Neural cell (in vitro differentiated cells): ENCODE measurements at regions not wholly inside any gene's neighbourhood (a gene's known extent, or its start where the extent isn't known, plus 50 kb on each side); places are given as distances from the start of the nearest gene placed in this dataset.

Experiments
- H2AFZ ChIP-seq: fragments of 200-600, 300-800 bp; sonication (generic), shearing (Covaris generic); 2 replicates; pipeline ENCODE4 v1.6.0; 2014; ENCODE audit warnings: low read depth, mild to moderate bottlenecking, antibody characterized with exemption, low read length, moderate library complexity
- H3F3A ChIP-seq: fragments of 200-600 bp; shearing (Covaris generic); 2 replicates; pipeline ENCODE4 v1.6.1; 2016; ENCODE audit warnings: mild to moderate bottlenecking, moderate library complexity, mixed read lengths, antibody characterized with exemption, low read length; ENCODE audit not compliant: insufficient read depth, poor library complexity, severe bottlenecking
- H3K27ac ChIP-seq: fragments of 200-600, 300-800 bp; sonication (generic), shearing (Covaris generic); 2 replicates; pipeline ENCODE4 v1.5.1; 2014; ENCODE audit warnings: mild to moderate bottlenecking, low read length, moderate library complexity
- H3K27me3 ChIP-seq: fragments of 300-800, 200-600 bp; sonication (generic), shearing (Covaris generic); 2 replicates; pipeline ENCODE4 v1.6.0; 2014; ENCODE audit warnings: mild to moderate bottlenecking, low read depth, low read length, moderate library complexity; ENCODE audit not compliant: insufficient read depth
- H3K36me3 ChIP-seq: fragments of 300-800, 200-600 bp; sonication (generic), shearing (Covaris generic); 2 replicates; pipeline ENCODE4 v1.5.1; 2014; ENCODE audit warnings: mild to moderate bottlenecking, antibody characterized with exemption, low read length, moderate library complexity; ENCODE audit not compliant: insufficient read depth
- H3K4me2 ChIP-seq: fragments of 300-800, 200-600 bp; sonication (generic), shearing (Covaris generic); 2 replicates; pipeline ENCODE4 v1.6.0; 2014; ENCODE audit warnings: mild to moderate bottlenecking, low read length
- H3K4me3 ChIP-seq: fragments of 300-800, 200-600 bp; sonication (generic), shearing (Covaris generic); 2 replicates; pipeline ENCODE4 v1.5.1; 2014; ENCODE audit warnings: mild to moderate bottlenecking, low read length, moderate library complexity
- H3K79me2 ChIP-seq: fragments of 200-600 bp; shearing (Covaris generic); replicated peaks from 2 replicates; pipeline ENCODE4 v1.6.0; 2014; ENCODE audit warnings: mild to moderate bottlenecking, low read length, moderate library complexity; ENCODE audit not compliant: insufficient read depth
- H3K9ac ChIP-seq: fragments of 300-800, 200-600 bp; sonication (generic), shearing (Covaris generic); 2 replicates; pipeline ENCODE4 v1.6.1; 2016; ENCODE audit warnings: mild to moderate bottlenecking, low read length, mixed read lengths
- H3K9me2 ChIP-seq: fragments of 200-600 bp; shearing (Covaris generic); 2 replicates; pipeline ENCODE4 v1.6.1; 2016; ENCODE audit warnings: mild to moderate bottlenecking, low read length, mixed read lengths; ENCODE audit not compliant: insufficient read depth
- H3K9me3 ChIP-seq: fragments of 200-600, 300-800 bp; sonication (generic), shearing (Covaris generic); 2 replicates; pipeline ENCODE4 v1.6.1; 2016; ENCODE audit warnings: mild to moderate bottlenecking, mixed run types, low read length, moderate library complexity, mixed read lengths
- H4K20me1 ChIP-seq: fragments of 200-600 bp; shearing (Covaris generic); 2 replicates; pipeline ENCODE4 v1.6.1; 2016; ENCODE audit warnings: mild to moderate bottlenecking, mixed run types; ENCODE audit not compliant: insufficient read depth
- CTCF ChIP-seq: fragments of 450-650 bp; IDR thresholded peaks from 2 replicates; pipeline ENCODE4 v1.5.1; 2014; ENCODE audit warnings: antibody characterized with exemption, mild to moderate bottlenecking, moderate library complexity; ENCODE audit not compliant: poor library complexity, severe bottlenecking
- EP300 ChIP-seq: fragments of 450-650 bp; conservative IDR thresholded peaks from 2 replicates; pipeline ENCODE4 v1.6.1; 2014; ENCODE audit warnings: antibody characterized with exemption, mild to moderate bottlenecking, moderate library complexity; ENCODE audit not compliant: poor library complexity, severe bottlenecking
- EZH2 ChIP-seq: fragments of 200-600, 300-800 bp; shearing (Covaris generic), sonication (generic); IDR thresholded peaks from 2 replicates; pipeline ENCODE4 v1.6.1; 2014; ENCODE audit warnings: antibody characterized with exemption, low read length, borderline replicate concordance, mild to moderate bottlenecking; ENCODE audit not compliant: insufficient read depth, poor library complexity, severe bottlenecking
- MXI1 ChIP-seq: fragments of 450-650 bp; conservative IDR thresholded peaks from 2 replicates; pipeline ENCODE4 v1.6.1; 2014; ENCODE audit warnings: antibody characterized with exemption, mild to moderate bottlenecking; ENCODE audit not compliant: poor library complexity, severe bottlenecking
- POLR2AphosphoS5 ChIP-seq: IDR thresholded peaks from 2 replicates; pipeline ENCODE4 v1.6.1; 2012
- RAD21 ChIP-seq: fragments of 450-650 bp; conservative IDR thresholded peaks from 2 replicates; pipeline ENCODE4 v1.6.1; 2014; ENCODE audit warnings: antibody characterized with exemption, mild to moderate bottlenecking, moderate library complexity
- SMC3 ChIP-seq: fragments of 450-650 bp; conservative IDR thresholded peaks from 2 replicates; pipeline ENCODE4 v1.6.1; 2014; ENCODE audit warnings: antibody characterized with exemption, mild to moderate bottlenecking, moderate library complexity; ENCODE audit not compliant: poor library complexity
- TAF1 ChIP-seq: IDR thresholded peaks from 2 replicates; pipeline ENCODE4 v1.6.1; 2012; ENCODE audit warnings: low read depth
- TF ChIP-seq, protein P1 (sequence below): IDR thresholded peaks from 2 replicates; pipeline ENCODE4 v1.6.1; 2012; ENCODE audit warnings: borderline replicate concordance

- no peaks in the 10 kb centered on the region for H3F3A ChIP-seq
- H4K20me1 ChIP-seq: no peaks in the 10 kb centered on the region
- no peaks in the 10 kb centered on the region for H3K27me3 ChIP-seq
- no peaks in the 10 kb centered on the region for H3K79me2 ChIP-seq
- no peak overlapping the region for H3K4me2 ChIP-seq
- H3K4me3 ChIP-seq: no peak overlapping the region
- H3K36me3 ChIP-seq: no peaks in the 10 kb centered on the region
- H3K27ac ChIP-seq: no peak overlapping the region
- H3K9me2 ChIP-seq: no peaks in the 10 kb centered on the region
- TF ChIP-seq EP300 (no peak), RAD21 (no peak), SMC3 (no peak), EZH2 (no peak), MXI1 (no peak), TAF1 (no peak), CTCF (no peak), POLR2AphosphoS5 (no peak)
- TF ChIP-seq, protein P1, sequence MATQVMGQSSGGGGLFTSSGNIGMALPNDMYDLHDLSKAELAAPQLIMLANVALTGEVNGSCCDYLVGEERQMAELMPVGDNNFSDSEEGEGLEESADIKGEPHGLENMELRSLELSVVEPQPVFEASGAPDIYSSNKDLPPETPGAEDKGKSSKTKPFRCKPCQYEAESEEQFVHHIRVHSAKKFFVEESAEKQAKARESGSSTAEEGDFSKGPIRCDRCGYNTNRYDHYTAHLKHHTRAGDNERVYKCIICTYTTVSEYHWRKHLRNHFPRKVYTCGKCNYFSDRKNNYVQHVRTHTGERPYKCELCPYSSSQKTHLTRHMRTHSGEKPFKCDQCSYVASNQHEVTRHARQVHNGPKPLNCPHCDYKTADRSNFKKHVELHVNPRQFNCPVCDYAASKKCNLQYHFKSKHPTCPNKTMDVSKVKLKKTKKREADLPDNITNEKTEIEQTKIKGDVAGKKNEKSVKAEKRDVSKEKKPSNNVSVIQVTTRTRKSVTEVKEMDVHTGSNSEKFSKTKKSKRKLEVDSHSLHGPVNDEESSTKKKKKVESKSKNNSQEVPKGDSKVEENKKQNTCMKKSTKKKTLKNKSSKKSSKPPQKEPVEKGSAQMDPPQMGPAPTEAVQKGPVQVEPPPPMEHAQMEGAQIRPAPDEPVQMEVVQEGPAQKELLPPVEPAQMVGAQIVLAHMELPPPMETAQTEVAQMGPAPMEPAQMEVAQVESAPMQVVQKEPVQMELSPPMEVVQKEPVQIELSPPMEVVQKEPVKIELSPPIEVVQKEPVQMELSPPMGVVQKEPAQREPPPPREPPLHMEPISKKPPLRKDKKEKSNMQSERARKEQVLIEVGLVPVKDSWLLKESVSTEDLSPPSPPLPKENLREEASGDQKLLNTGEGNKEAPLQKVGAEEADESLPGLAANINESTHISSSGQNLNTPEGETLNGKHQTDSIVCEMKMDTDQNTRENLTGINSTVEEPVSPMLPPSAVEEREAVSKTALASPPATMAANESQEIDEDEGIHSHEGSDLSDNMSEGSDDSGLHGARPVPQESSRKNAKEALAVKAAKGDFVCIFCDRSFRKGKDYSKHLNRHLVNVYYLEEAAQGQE: no peak
- H2AFZ ChIP-seq: no peak overlapping the region
- H3K9me3 ChIP-seq: no peaks in the 10 kb centered on the region
- no peak overlapping the region for H3K9ac ChIP-seq
These were observed 676.9 kb downstream of the BRD1 start for GRCh38 chr22:49150801-49151221.

- TF ChIP-seq SMC3 (no peak), CTCF (no peak), TAF1 (no peak), EP300 (no peak), EZH2 (no peak), MXI1 (no peak), POLR2AphosphoS5 (no peak), RAD21 (no peak)
- TF ChIP-seq, protein P1: no peak
These were observed 677.7 kb downstream of the BRD1 start for GRCh38 chr22:49149721-49150608.

More at GRCh38 chr22:49149721-49150608, 677.7 kb downstream of the BRD1 start:
- no peaks in the 10 kb centered on the region for H3K9me2 ChIP-seq
- no peaks in the 10 kb centered on the region for H3K9me3 ChIP-seq
- H3K36me3 ChIP-seq: no peaks in the 10 kb centered on the region
- no peak overlapping the region for H3K27ac ChIP-seq
- no peaks in the 10 kb centered on the region for H3K79me2 ChIP-seq
- no peak overlapping the region for H3K9ac ChIP-seq
- no peak overlapping the region for H3K4me2 ChIP-seq
- H3K27me3 ChIP-seq: no peaks in the 10 kb centered on the region
- no peaks in the 10 kb centered on the region for H3F3A ChIP-seq
- no peak overlapping the region for H2AFZ ChIP-seq
- H4K20me1 ChIP-seq: no peaks in the 10 kb centered on the region
- no peak overlapping the region for H3K4me3 ChIP-seq
